ENCODE measurements at regions not wholly inside any gene's neighbourhood (a gene's known extent, or its start where the extent isn't known, plus 50 kb on each side); places are given as distances from the start of the nearest gene placed in this dataset.

DNA sequence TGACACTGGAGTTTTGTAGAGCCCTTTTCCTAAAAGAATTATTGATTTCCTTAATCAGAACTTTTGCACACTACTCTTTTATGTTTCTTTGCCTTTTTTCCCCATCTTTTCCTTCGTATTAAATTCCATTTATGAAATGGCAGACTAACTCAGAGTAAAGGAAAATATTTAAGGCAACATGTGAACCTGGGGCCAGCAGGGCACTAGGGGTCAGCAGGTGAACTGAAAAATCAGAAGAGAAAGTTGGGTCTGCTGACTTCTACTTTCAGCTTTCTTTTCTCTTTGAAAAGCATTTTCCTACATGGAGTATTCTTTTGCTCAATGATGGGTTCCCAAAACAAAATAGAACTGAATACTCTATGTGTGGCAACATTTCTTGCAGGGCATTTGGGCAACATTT, 226.6 kb upstream of the EXOC2 start:
- Mint-ChIP-seq H3K27ac (no peak overlapping the region), H3K4me3 (no peak overlapping the region), H3K4me1 (no peaks in the 10 kb centered on the region), H3K9me3 (peaks cover 15 to 48% of the 10 kb centered on the region in 2 donors), H3K27me3 (peaks cover 47% of the 10 kb centered on the region)
- DNase-seq (no peak), ATAC-seq (no peak)

DNA sequence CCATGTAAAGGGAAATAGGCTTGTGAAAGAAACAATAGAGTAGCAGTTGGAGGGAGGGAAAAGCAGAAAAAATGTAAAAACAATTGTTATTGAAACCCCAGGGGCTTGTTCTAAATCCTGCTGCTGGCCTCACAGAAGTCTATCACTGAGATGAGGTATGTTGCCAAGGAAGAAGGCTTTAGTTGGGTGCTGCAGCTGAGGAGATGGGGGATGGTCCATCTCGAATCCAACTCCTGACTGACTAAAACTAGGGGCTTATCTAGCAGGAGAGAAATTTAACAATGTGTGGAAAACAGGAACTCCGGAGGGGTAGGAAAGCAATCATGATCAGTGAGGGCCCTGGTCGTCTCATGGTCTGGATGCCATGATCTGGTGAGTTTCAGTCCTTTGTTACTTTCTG, 225.0 kb upstream of the EXOC2 start:
- H3K4me3 Mint-ChIP-seq: no peak overlapping the region
- H3K27me3 Mint-ChIP-seq: peaks cover 33% of the 10 kb centered on the region
- no peaks in the 10 kb centered on the region for H3K4me1 Mint-ChIP-seq
- DNase-seq (no peak), ATAC-seq (no peak)
- H3K9me3 Mint-ChIP-seq: peaks cover 15 to 45% of the 10 kb centered on the region in 2 donors
- no peak overlapping the region for H3K27ac Mint-ChIP-seq

DNA sequence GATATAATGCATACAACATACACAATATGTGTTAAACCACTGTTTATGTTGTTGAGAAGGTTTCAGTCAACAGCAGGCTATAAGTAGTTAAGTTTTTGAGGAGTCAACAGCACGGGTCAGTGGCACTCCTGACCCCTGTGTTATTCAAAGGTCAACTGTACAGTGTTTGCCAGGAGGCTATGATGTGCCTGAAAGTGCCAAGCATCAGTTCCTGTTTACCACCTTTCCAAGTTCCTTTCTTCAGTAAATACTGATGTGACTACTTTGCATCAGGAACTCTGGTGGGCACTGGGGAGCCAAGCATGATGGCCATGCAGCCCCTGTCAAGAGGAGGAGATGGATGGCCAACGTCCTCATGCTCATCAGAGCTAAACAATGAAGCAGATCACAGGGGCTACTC, 224.4 kb upstream of the EXOC2 start:
- H3K4me1 Mint-ChIP-seq: no peaks in the 10 kb centered on the region
- ATAC-seq (no peak), DNase-seq (no peak)
- H3K27ac Mint-ChIP-seq: no peak overlapping the region
- H3K27me3 Mint-ChIP-seq: peaks cover 31% of the 10 kb centered on the region
- peaks cover 15 to 40% of the 10 kb centered on the region in 2 donors for H3K9me3 Mint-ChIP-seq
- no peak overlapping the region for H3K4me3 Mint-ChIP-seq

DNA sequence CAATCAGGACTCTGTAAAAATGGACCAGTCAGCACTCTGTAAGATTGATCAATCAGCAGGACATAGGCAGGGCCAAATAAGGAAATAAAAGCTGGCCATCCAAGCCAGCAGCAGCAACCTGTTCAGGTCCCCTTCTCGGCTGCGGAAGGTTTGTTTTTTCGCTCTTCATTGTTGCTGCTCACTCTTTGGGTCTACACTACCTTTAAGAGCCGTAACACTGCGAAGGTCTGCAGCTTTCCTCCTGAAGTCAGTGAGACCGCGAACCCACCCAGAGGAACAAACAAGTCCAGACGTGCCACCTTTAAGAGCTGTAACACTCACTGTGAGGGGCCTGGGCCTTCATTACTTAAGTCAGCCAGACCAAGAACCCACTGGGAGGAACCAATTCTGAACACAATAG, 223.2 kb upstream of the EXOC2 start:
- Mint-ChIP-seq H3K27ac (no peak overlapping the region), H3K9me3 (peaks cover 12 to 35% of the 10 kb centered on the region in 2 donors), H3K4me3 (no peak overlapping the region)

DNA sequence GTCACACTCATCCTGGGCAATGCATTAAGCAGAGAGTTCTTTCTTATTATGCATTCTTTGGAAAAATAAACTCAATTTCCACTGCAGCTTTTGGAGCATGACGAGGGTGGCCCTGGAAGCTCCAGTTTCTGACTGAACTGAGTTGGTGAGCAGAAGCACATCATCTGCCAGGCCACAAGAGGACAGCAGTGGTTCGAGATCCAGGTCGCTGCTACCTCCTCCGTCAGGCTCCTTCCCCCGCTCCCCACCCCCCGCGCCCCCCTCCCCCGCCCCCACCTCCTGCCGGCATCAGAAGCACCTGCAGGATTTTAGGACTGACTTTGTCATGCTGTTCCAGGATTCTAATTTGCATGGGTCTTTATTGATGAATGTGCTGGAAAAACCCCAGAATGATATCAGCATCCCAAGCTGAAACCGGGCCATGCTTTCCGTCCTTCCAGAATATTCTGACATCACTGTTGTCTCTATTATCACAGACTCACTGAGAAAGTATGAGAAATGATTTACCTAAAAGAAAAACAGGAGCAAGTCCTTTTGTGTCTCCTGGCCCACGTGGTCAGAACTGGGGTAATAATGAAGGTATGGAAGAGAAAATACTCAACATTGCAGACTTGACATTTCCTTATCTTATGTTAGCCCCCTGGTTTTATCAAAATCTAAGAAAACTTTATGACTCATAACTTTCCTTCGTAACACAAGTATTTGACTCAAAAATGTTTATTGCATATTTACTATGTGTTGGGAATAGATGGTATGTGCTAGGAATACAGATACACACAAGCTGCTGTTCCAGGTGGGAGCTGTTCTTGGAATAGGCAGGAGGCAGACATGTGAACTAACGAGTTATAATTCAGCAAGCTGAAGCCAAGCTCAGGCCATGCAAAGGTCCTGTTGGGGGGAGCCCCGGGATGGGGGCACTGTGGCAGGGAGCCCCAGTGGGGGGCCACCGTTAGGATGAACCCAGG, 220.2 kb upstream of the EXOC2 start:
- Mint-ChIP-seq H3K27ac (no peak overlapping the region), H3K4me3 (no peak overlapping the region), H3K4me1 (no peaks in the 10 kb centered on the region), H3K27me3 (peaks cover 46% of the 10 kb centered on the region), H3K9me3 (peaks cover 8 to 11% of the 10 kb centered on the region in 2 donors)
- no peak for DNase-seq
- no peak for ATAC-seq

More for the DNA sequence above, 223.2 kb upstream of the EXOC2 start:
- Mint-ChIP-seq H3K27me3 (peaks cover 43% of the 10 kb centered on the region), H3K4me1 (no peaks in the 10 kb centered on the region)
- DNase-seq: no peak
- ATAC-seq: no peak

DNA sequence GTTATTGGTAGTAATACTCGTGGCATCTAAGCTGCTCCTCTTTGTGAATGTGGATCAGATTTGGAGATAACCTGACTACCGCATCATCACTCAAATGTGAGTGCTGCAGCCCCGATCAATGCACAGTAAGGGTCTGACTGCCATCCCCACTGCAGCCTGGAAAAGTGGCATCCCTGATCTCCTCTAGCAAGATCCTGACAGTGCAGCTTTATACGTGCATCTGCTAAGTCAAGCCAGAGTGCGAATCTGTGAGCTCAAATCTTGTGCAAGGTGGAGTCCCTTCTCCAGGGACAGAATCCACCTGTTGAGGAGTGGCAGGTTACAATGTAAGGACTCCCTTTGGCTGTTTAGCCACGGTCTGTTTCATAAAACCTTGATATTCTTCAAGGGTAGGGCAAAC, 215.0 kb upstream of the EXOC2 start:
- H3K4me3 Mint-ChIP-seq: no peak overlapping the region
- H3K9me3 Mint-ChIP-seq: no peaks in the 10 kb centered on the region
- ATAC-seq (no peak), DNase-seq (no peak)
- H3K4me1 Mint-ChIP-seq: no peaks in the 10 kb centered on the region
- H3K27ac Mint-ChIP-seq: no peak overlapping the region
- peaks cover 28% of the 10 kb centered on the region for H3K27me3 Mint-ChIP-seq

DNA sequence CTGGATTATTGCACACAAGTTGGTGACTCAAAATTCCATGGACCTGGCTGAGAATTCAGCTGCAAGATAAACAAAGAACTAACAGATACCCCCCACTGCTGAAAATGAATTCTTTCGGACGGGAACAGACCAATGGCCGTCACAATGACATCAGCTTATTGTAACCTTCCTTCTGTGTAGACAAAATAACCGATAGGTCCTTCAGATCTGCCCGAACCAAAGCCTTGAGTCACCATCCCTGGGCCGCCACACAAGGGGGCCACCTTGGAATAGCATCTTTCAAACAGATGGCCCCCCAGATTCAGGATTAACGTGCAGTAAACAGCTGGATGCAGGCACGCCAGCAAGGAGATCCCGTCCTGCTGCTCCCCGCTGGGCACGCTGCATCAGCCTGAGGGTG, 214.0 kb upstream of the EXOC2 start:
- H3K27me3 Mint-ChIP-seq: peaks cover 22% of the 10 kb centered on the region
- no peaks in the 10 kb centered on the region for H3K9me3 Mint-ChIP-seq
- ATAC-seq: no peak
- H3K4me3 Mint-ChIP-seq: no peak overlapping the region
- DNase-seq: no peak
- H3K27ac Mint-ChIP-seq: no peak overlapping the region
- no peaks in the 10 kb centered on the region for H3K4me1 Mint-ChIP-seq

DNA sequence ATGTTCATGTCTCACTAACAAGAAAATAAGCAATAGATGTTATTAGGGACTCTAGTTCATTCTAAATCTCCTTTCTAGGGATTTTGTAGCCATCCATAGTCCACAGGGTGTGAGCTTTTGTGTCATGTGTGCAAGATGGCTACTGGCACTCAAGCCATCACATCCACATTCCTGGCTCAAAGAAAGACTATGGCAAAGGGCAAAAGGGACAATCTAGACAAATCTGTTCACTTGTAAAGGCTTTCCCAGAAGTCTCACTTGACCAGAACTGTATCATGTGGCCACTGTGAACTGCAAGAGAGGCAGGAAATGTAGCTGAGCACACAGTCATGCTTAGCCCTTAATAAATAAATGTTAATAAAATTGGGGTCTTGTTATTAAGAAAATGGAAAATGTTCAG, 212.6 kb upstream of the EXOC2 start:
- no peak overlapping the region for H3K27ac Mint-ChIP-seq
- ATAC-seq: no peak

DNA sequence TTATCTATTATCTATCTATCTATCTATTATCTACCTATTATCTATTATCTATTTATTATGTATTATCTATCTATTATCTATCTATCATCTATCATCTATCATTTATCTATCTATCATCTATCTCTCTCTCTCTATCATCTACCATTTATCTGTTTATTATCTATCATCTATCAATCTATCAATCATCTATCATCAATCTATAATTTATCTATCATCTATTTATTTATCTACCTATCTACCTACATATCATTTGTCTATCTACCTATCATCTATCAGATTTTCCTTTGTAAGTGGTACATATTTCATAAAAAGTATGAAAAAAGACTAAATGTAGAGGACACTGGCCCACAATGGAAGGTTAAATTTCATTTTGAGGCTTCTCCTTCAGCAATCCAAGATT, 212.1 kb upstream of the EXOC2 start:
- ATAC-seq: no peak
- Mint-ChIP-seq H3K27me3 (peaks cover 17% of the 10 kb centered on the region), H3K4me3 (no peak overlapping the region), H3K9me3 (no peaks in the 10 kb centered on the region), H3K27ac (no peak overlapping the region), H3K4me1 (no peaks in the 10 kb centered on the region)
- DNase-seq: no peak

More for the DNA sequence above, 212.6 kb upstream of the EXOC2 start:
- Mint-ChIP-seq H3K9me3 (no peaks in the 10 kb centered on the region), H3K4me3 (no peak overlapping the region), H3K4me1 (no peaks in the 10 kb centered on the region), H3K27me3 (peaks cover 12% of the 10 kb centered on the region)
- DNase-seq: no peak

DNA sequence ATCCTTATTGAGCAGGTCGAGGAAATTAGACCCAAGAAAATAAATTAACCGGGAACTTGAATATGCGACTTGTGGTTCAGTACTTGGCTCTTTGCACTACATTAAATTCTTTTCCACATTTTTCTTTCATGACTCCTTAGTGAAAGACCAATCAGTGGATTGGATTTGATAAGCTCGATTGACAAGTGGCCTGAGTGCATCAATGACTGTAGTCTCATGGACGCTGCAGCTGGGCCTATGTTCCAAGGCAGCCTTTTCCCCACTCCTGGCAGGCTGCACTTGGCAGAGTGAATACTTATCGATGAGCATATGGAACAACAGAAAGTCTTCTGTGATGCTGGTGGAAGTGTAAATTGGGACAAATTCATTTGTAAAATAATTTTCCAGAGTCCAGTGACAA, 210.8 kb upstream of the EXOC2 start:
- no peaks in the 10 kb centered on the region for H3K9me3 Mint-ChIP-seq
- ATAC-seq: no peak

DNA sequence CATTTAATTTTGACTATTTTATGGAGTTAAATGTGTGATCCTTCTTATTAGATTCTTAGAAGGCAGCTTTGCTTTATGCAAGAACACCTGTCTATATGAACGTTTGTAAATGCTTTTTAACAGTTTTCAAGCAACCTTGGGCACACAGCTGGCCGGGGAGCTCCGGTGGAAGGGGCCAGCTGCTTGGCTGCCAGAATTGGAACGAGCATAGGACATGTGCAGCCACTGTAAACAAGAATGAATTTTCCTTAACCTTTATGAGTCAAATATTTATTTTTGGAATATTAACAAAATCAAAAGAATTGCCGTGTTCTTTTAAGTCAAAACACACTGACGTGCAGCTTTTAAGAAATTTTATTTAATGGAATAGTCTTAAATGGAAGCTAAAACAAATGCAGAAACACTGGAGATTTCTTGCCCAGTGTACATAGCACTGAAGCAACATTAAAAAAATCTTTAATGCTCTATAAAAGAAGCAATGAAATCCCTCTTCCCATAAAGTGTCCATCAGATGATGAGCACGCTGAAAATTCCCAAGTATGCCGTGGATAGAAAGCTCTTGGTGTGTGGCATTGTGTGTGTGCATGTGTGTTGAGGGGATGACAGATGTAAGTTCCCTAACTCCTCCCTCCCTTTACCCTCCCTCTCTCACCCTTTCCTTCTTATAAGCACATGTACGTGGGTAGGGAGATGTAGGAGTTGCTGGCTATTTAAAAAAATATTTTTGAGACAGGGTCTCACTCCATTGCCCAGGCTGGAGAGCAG, 208.9 kb upstream of the EXOC2 start:
- H3K27ac Mint-ChIP-seq: no peak overlapping the region
- DNase-seq: no peak
- no peak overlapping the region for H3K4me3 Mint-ChIP-seq
- no peaks in the 10 kb centered on the region for H3K9me3 Mint-ChIP-seq
- H3K4me1 Mint-ChIP-seq: peaks cover 5% of the 10 kb centered on the region
- H3K27me3 Mint-ChIP-seq: peaks cover 36% of the 10 kb centered on the region
- ATAC-seq: no peak

More for the DNA sequence above, 210.8 kb upstream of the EXOC2 start:
- Mint-ChIP-seq H3K4me1 (no peaks in the 10 kb centered on the region), H3K27me3 (peaks cover 26% of the 10 kb centered on the region), H3K4me3 (no peak overlapping the region), H3K27ac (no peak overlapping the region)
- DNase-seq: no peak

DNA sequence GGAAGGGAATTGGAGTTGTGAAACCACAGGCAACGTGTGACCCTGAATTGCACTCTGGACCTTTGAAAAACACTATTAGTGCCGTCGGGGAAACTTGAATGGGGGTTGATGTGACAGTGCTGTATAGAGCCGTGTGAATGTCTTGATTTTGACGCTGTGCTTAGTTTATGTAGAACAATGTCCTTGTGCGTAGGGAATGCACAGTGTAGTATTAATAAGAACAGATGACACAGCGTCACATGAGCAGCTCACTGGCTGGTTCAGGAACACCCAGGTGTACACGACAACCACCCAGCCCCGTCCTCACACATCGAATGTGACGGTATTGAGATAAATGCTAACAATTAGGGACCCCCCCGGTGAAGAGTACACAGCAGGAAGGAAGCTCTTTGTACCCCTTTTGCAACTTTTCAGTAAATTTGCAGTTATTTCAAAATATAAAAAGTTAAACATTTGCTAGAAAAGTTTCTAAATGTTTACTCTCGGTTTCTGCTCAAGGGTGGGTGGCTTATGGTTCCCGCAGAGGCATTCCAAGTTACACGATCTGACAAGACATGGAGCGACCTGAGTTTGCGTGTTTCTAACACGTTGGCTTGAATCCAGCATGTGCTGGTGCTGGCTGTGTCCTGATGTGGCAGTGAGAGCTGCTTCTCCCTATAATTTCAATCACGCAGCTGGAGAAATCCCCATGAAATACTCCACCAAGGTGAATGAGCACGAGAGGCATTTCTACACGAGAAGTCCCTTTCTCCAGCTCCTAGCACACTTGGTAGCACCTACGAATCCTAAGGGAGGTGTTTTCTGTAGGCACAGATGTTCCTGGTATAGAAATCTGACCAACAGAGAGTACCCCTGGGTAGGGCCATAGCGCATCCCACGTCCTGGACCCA, 208.0 kb upstream of the EXOC2 start:
- peaks cover 36% of the 10 kb centered on the region for H3K27me3 Mint-ChIP-seq
- peaks cover 5% of the 10 kb centered on the region for H3K4me1 Mint-ChIP-seq
- H3K9me3 Mint-ChIP-seq: no peaks in the 10 kb centered on the region
- H3K4me3 Mint-ChIP-seq: no peak overlapping the region
- no peak overlapping the region for H3K27ac Mint-ChIP-seq
- no peak for ATAC-seq
- DNase-seq: no peak

DNA sequence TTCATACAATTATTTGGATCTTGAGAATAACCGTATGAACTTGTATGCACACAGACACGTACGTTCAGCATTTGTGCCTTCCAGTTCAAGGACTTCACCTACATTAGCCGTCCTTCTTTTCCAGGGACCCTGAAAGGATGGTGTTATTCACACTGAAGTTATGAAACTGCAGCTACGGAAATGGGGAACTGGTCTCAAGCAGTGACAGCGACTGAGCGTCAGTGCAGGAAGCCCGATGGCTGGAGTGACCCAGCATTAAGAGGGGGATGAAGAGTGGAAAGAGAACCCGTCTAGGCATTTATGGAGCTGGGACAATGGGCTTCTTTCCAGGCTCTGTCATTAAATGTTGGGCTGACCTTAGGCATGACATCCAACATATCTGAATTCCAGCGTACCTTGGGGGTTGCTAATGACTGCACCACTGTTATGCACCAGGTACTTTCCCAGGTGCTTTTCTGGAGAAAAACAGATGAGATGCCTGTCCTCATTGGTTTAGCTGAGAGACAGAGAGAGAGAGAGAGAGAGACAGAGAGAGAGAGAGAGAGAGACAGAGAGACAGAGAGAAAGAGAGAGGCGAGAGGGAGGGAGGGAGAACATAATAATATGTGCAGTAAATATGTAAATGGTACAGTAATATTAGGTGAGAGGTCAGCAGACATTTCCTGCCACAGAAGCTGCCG, 204.7 kb upstream of the EXOC2 start:
- Mint-ChIP-seq H3K9me3 (no peaks in the 10 kb centered on the region), H3K4me1 (peaks cover 5% of the 10 kb centered on the region), H3K27me3 (peaks cover 36% of the 10 kb centered on the region), H3K27ac (no peak overlapping the region), H3K4me3 (peak overlapping the region in 1 of 2 donors; percentile 6)
- DNase-seq (no peak), ATAC-seq (no peak)

DNA sequence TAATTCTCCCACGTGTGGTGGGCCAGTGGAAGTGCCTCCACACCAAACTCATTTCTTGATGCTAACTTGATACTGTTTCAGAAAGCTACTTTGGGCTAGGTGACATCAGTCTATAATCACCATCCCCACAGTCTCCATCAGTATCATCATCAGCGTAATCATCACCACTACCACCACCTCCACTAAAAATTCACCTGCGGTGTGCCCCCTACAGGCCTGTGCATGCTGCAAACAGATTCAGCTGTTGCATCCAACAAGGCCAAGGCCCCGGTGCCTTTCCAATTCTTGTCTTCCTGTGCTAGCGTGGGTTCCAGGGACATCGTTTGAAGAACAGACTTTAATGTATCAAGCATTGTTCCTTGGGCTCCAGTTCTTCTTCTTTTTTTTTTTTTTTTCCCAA, 201.3 kb upstream of the EXOC2 start:
- Mint-ChIP-seq H3K27ac (no peak overlapping the region), H3K4me3 (no peak overlapping the region), H3K27me3 (peaks cover 28% of the 10 kb centered on the region), H3K9me3 (no peaks in the 10 kb centered on the region), H3K4me1 (peaks cover 5% of the 10 kb centered on the region)
- ATAC-seq: peak; percentile 53
- peak in 1 of 2 donors; percentile 15 for DNase-seq

DNA sequence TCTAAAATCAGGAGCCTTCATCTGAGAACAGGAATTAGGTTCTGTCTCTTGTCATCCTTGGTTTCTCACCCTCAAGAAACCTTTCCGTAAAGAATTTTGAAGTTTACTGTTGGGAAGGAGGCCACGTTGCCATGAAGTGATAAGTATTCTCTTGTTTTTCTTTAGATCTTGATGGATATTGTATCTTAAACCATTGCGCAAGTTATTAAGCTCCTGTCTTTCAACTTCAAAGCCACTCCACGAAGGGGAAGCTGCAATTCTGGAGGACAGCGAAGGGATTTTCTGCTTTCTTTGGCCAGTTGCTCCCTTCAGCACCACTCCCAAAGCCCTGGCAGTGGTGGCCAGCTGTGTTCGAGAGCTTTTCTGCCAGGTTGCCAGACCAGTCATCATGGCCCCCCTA, 198.1 kb upstream of the EXOC2 start:
- Mint-ChIP-seq H3K27ac (no peak overlapping the region), H3K4me3 (no peak overlapping the region)

More for the DNA sequence above, 198.1 kb upstream of the EXOC2 start:
- ATAC-seq (no peak), DNase-seq (no peak)
- Mint-ChIP-seq H3K9me3 (no peaks in the 10 kb centered on the region), H3K4me1 (no peaks in the 10 kb centered on the region), H3K27me3 (peaks cover 8% of the 10 kb centered on the region)
